HG02970 (cell line): ENCODE measurements at regions not wholly inside any gene's neighbourhood (a gene's known extent, or its start where the extent isn't known, plus 50 kb on each side); places are given as distances from the start of the nearest gene placed in this dataset.

Experiments
- ATAC-seq: cut with Tn5 transposase; IDR thresholded peaks from one replicate; pipeline ENCODE4 v1.9.1; 2021; ENCODE audit warnings: mild to moderate bottlenecking, moderate library complexity, moderate number of reproducible peaks; ENCODE audit not compliant: unreplicated experiment, low FRiP score

DNA sequence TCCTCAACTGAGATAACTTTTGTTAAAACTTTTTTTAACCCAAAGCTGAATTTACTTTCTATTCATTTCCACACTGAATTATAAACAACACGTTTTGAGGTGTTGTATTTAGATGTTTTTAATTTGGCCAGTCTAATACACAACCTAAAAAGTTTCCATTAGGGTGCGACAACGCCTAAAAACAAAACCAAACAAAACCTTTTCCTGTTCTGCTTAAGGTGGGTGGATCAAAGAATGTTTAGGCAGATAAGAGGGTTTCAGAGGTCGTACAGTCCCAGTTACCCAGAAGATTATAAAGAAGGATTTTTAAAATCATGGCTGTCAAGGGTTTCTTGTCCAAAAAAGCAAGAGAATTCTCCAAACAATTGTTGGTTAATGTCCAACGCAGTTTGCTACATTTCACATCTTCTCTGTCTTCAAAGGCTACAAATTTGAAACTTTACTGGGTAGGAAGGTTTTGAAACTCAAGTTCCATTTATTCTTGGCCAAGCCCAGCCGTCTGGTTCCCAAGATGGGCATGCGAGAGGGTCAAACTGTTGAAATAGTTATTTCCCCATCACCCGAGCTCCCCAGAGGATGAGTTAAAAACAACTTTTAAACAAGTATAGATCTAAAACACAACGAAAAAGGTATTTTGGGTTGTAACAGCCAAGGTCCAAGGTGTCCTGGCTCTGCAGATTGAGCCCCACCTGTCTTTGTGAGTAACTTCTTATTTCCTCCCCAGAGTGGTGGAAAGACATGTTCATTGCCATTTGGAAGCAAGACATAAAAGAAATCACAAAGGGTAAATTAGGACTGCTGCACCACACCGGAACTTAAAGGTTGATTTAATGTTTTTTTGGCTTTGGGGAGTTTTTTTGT, 122.8 kb upstream of the MAP3K1 start:
- no peak for ATAC-seq

DNA sequence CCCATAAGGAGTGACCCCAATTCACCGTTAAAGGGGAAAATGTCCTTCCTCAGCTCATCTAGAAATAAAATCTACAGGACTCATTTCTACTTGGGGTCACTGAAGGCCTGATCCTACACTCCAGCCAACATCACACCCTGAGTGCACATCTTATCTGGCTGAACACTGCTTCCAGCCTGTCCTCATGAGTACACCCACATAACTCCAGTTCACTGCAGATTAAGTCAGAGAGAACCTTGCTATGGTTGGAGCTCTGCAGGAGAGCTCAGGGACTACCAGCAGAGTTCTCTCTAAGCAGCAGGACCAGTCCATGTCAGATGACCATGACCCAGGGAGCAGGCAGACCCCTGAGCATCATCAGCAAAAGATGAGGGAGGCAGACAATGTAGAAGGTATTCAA, 126.9 kb upstream of the MAP3K1 start:
- ATAC-seq = no peak

DNA sequence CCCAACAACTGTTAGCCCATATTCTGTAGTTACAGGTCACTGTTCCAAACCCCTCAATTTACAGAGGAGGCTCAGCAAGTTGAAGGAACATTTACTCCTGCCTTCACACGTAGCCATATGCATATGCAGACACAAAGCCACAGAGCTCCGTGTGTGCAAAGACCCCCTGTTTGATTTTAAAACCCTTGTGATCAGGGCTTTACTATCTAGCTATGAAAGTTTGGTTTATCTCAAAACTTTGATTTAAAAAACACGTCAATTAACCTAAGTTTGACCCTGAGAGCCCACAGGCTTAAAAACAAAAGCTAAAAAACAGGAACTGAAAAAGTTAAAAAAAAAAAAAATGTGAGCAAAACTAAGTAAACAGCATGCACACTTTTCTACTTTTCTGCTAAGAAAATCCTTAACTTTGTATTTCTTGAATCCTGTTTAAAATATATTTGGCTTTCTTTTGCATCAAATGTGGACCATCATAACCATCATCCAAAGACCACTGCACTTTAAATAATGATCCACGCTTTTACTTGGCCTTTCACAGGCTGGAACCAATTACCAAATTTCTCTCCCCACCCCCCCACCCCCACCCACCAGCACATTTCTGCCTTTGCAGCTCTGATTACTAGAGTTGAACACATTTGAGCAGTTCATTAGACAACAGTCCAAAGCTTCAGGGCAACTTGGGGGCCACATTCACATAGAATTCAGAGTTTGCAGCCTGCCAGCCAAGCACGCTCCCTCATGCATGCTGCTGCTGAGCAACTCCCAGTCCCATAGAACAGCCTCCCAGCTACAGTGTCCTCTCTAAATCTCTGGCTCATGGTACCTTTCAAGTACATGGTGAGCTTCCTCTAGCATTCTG, 128.8 kb upstream of the MAP3K1 start:
- no peak for ATAC-seq

DNA sequence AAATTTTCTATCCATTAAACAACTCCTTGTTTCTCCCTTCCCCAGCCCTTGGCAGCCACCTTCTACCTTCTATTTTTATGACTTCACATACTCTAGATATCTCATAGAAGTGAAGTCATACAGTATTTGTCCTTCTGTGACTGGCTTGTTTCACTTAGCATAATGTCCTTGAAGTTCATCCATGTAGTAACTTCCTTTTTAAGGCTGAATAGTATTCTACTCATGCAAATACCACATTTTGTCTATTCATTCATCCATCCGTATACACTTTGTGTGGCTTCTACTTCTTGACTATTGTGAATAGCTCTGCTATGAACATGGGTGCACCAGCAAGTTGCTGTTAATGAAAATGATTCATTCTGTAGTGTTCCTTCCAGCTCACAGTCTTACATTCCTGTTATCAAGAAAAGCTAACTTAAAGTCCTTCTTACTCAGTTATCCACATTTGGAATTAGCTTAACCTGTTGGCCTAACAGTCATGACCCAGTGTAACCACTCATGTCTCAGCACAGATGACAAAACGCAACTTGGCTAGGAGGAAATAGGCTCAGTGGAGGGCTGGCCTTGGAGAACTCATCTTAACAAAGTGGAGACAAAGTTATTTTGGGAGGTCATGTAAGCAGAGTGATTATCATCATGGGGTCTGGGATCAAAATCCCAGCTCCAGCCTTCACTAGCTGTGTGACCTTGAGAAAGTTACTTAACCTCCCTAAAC, 129.7 kb upstream of the MAP3K1 start:
- no peak for ATAC-seq

DNA sequence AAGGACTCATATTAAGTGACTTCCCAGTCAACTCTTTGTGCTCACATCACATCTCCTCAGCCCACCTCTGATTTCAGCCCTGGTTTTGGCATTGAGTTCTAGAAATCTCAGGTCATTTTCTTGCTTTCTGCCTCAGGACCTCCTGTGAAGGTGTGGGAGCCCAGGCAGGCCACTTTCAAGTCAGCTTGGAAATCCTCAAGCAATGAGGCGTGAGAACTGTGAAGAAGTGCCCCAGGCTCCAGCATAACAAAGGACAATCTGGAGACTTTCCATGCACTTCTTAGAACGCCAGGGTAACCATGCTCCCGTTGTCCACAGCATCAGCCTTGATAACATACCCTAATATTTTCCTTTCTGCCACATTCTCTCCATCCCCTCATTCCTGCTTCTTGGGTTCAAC, 131.2 kb upstream of the MAP3K1 start:
- no peak for ATAC-seq

DNA sequence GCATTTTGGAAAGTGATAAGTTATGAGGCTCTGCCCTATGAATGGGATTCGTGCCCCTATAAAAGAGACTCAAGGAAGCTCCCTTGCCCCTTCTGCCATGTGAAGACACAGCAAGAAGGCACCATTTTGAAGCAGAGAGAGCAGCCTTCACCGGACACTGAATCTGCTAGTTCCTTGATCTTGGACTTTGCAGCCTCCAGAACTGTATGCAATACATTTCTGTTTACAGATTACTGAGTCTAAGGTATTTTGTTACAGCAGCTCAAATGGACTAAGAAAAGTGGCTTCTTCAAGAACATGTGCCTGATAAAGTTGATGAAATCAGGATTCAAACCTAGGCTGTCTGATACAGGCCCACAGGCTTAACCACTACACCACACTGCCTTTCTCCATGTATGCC, 131.6 kb upstream of the MAP3K1 start:
- no peak for ATAC-seq

DNA sequence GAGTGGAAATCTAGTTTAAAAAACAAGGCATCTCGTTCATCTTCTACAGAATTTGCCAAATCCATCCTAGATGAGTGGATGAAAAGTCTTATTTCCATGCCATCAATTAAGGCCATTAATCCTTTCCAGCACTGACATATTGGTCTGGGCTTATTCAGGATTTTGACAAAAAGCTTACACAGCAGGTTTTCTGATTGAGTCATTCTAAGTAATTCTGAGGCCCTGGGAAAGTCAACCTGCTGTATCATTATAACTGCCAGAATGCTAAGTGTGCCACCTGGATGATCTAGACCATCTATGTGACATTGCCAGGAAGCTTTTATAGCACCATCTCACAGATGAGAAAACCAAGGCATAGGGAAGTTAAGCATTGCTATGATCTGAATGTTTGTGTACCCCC, 132.1 kb upstream of the MAP3K1 start:
- no peak for ATAC-seq

DNA sequence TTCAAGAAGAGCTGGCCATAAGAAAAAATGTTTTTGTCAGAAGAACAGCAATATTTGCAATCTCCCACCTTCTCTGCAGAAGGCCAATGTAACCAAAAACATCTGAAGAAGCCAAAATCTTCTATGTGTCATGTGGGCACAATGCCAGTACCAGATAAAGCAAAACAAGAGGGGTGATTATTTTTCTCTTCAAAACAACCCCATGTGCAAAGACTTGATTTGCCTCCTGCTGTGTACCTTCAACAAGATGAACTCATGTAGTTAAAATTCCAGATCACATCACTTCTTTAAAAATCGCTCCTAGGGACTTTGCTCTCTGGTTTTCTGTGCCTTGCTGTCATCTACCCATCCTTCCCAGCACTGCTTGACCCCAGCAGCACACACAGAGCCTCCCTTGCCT, 134.0 kb upstream of the MAP3K1 start:
- no peak for ATAC-seq

DNA sequence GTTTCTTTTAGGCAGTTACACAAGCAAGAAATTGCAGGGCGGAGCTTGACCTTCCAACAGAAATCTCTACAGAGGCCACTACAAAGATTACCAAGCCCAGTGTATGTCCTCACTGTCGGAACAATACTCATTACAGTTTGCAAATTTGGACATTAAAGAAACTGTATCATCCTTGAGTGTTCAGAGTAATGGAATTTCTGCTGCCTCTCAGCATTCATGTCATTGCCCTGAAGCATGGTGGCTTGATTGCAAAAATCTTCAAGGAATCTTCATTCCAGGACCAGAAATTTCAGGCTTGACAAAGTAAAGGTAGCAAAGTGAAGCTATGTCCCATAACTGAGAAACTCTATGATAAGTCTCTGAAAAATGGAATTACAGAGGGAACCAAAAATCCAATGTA, 134.6 kb upstream of the MAP3K1 start:
- no peak for ATAC-seq

DNA sequence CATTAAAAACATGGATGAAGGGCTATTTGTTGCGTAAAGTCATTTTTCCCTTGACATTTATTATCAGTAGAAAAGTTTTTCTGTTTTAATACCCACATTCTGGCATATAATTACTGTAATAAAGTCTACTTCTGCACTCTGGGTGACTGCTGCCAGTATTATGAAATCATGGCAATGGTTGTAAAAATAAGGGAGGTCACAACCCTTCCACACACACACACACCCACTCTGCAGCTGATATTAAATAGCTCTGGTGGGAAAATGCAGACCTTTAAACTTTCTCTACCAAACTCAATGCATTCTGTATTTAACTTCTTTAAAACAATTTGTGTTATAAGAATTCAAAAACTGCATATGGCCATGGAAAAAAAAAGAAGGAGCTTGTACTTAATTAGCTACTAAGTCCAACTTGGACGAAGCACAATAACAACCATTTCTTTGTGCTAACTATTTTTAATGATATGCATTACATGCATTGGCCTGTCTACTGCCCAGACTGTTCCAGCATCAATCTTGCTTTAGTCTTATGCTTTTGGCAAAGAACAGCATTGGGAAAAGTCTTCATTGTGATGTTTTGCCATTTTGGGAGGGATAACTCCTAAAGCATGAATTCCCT, 137.6 kb upstream of the MAP3K1 start:
- no peak for ATAC-seq

DNA sequence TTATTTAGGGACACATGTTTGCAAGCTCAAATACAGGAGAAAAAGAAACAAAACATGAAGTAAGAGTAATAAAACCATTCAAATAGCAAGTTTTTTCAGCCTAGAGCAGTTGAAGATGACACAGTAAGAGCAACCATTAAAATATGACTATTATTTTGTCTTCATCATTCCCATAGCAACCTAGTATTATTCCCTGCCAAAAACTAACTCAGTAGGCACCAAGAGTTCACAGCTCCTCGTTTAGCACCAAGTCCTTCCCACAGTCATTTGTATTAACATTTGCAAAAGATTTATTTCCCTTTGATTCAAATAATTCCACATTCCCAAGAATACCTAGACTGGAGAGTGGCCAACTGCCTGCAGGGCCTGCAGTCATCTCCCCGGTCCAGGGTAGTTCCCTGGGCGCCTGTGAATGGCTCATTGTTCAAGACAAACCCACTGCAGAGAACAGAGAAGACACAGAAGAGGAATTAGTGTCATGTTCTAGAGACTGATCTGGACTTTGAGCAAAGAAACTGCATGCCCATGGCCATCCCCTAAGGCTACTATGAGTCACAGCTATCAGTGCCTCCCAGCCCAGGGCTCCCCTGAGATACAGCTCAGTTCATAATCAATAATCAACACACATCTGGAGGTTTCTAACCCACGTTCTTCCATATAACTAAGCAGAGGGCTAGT, 139.1 kb upstream of the MAP3K1 start:
- ATAC-seq = no peak

DNA sequence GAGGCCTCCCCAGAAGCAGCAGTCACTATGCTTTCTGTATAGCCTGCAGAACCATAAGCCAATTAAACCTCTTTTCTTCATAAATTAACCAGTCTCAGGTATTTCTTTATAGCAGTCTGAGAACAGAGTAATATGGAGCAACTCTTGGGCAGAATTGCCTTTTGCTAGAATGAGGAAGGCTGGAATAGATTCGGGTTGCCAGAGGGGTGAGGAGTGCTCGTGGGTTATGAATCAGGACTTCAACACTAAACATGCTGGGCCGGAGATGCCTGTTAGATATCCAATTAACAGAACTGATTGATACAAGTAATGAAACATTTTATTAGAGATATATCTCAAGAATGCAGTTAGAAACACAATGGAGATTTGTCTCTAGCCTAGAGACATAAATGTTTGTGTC, 140.9 kb upstream of the MAP3K1 start:
- no peak for ATAC-seq

DNA sequence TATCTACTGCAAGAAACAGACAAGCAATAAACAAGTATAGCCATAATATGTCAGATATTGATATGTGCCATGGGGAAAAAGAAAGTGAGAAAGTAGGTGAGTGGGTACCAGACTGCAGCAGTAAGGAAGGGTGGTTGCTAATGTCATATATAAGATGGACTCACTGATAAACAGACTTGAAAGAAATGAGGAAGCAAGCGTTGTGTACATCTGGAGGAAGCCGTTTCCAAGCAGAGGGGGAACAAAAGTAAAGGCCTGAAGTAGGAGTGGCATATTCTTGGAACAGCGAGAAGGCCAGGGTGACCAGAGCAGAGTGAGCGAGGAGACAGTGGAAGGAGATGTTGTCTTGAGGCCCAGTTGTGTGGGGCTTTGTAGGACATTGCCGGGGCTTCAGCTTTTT, 142.2 kb upstream of the MAP3K1 start:
- ATAC-seq = no peak

DNA sequence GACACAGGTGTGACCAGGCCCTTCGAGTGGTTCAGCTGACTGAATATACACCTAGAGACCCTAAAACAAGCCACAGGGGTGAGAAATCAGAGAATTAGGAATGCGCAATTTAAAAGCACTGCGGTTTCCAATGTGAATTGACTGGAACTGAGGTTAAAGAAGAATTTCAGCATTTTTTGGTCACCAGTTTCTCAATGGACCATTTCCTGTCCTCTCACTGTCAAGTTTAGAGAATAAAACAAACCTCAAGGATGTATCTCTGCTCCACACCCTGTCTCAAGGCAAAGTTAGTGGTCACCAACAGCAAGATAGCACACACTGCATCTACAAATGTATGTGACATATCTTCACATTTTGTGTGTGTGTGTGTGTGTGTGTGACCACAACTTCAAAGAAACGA, 143.8 kb upstream of the MAP3K1 start:
- ATAC-seq = no peak

DNA sequence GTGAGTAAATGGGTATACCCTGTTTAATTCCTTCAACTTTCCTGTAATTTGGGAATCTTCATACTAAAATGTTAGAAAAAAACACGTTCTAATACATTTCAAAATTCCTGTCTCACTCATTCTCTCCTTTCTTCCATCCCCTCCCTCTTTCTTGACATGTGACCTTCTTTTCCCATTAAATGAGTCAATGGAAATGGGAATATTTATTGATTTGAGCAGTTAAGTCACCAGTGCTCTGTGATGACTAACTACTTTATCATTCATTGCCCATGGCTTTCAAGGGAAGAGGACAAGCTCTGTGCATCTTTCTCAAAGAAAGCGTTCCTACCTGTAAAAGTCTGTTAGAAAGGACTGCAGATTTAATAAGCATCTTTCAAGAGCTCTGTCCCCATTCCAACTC, 144.4 kb upstream of the MAP3K1 start:
- ATAC-seq = no peak

DNA sequence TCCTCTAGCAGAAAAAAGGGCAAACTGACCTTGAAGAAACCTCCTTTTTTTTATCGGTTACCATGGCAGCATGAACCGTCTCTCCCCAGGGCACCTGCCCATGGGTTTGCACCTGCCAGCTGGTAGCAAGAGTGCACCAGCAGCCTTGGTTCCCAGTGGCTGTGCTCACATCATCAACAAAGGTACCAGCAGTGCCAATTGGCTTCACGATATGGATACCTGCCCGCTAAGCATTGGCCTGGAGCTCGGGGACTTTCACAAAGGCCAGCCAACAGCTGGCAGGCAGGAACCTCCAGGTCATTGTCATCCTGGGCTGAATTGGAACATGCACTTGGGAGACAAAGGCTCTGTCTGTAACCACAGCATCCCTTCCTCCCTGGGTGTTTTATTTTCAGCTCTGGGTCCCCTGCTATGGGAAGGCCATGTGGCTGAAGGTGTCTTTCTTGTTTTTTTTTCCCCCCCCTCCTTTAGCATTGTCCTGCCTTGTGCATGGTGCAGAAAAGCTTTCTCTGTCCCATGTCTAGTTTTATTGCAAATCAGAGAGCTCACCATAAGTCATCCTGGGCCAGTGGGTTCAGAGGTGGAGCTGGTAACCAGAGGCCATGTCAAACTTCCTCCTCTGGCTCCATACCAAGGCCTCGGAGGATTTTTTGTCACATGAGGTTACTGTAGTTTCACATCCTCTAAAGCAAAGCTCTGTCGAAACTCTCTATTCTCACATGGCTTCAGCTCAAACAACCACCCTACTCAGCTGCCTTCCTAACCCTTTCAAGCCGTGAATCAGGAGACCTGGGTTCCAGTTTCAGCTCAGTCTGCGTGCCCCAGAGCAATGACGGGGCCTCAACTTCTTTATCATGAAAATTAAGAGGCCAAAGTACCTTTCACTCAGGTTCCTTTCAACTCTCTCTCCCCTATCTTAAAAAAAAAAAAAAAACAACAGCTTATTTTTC, 145.5 kb upstream of the MAP3K1 start:
- peak; percentile 95 for ATAC-seq

DNA sequence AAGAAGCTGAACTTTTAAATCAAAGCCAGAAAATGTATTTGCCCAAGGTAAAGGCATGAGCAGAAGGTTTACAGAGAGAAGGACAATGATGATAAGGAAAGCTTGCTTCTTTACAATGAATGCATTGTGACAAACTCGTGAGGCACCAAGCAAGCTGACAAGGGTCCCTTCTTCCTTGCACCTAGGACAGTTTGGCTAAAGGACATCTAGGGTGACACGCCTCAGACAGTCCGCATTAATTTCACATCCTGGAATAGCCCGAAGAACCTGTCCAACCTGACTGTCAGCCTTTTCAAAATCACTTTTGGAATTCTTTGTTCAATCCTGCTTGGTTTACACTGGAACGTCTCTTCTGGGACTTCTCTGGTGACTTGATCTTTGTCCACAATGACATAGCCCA, 146.4 kb upstream of the MAP3K1 start:
- ATAC-seq = no peak

DNA sequence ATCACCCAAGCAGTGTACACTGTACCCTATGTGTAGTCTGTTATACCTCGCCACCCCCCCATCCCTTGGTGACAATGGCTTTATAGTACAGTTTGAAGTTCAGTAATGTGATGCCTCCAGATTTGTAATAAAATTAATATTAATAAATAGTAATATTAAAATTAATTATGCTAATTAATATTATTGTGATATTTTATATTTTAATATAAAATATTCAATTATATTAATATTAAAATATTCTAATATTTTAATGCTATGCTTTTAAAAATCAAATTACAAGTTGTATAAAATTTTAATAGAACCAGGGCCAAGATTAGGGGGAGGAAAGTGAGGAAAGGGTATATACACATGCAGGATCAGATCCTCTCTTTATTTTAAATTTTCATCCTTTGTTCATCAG, 147.7 kb upstream of the MAP3K1 start:
- ATAC-seq = no peak

DNA sequence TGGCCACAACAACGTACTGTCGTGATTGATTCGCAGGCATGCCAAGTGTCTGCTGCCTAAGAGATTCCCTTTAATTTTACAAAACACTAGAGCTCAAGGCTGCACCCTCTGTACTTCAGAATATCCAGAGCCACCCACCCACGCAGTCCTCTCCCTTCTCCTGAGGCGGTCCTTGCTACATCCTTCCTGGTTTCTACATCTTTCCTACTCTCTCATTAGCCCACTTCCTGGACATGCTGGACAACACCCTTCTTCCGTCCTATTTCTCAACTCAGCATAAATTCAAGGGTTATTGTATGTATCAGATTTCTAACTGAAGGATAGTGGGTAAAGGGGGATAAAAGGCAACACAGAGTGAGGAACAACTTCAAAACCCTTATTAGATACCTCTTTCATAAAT, 148.4 kb upstream of the MAP3K1 start:
- no peak for ATAC-seq
